Osteocyte (in vitro differentiated cells): ENCODE measurements at regions not wholly inside any gene's neighbourhood (a gene's known extent, or its start where the extent isn't known, plus 50 kb on each side); places are given as distances from the start of the nearest gene placed in this dataset.

Experiments
- DNase-seq: peaks from one replicate; pipeline ENCODE4 v3.0.0; 2021; ENCODE audit warnings: mixed read lengths; ENCODE audit not compliant: unreplicated experiment; ENCODE audit errors: extremely low spot score
- H3K27ac Mint-ChIP-seq: one replicate; pipeline ENCODE4 v1.8.0; 2021; ENCODE audit warnings: mild to moderate bottlenecking, mixed read lengths; ENCODE audit not compliant: unreplicated experiment
- H3K27me3 Mint-ChIP-seq: one replicate; pipeline ENCODE4 v1.8.0; 2021; ENCODE audit warnings: mixed read lengths; ENCODE audit not compliant: unreplicated experiment
- H3K36me3 Mint-ChIP-seq: one replicate; pipeline ENCODE4 v1.8.0; 2021; ENCODE audit warnings: mixed read lengths; ENCODE audit not compliant: unreplicated experiment
- H3K4me1 Mint-ChIP-seq: one replicate; pipeline ENCODE4 v1.8.0; 2021; ENCODE audit warnings: mixed read lengths; ENCODE audit not compliant: unreplicated experiment
- H3K4me3 Mint-ChIP-seq: one replicate; pipeline ENCODE4 v1.8.0; 2021; ENCODE audit warnings: mild to moderate bottlenecking, moderate library complexity, mixed read lengths; ENCODE audit not compliant: unreplicated experiment
- H3K9me3 Mint-ChIP-seq: one replicate; pipeline ENCODE4 v1.8.0; 2021; ENCODE audit warnings: mixed read lengths; ENCODE audit not compliant: unreplicated experiment
- TF ChIP-seq, protein P1 (sequence below): fragments of 200-600 bp; sonication (generic); IDR thresholded peaks from 2 replicates; pipeline ENCODE4 v1.5.0; 2021; ENCODE audit warnings: antibody characterized with exemption, mild to moderate bottlenecking, moderate library complexity

DNA sequence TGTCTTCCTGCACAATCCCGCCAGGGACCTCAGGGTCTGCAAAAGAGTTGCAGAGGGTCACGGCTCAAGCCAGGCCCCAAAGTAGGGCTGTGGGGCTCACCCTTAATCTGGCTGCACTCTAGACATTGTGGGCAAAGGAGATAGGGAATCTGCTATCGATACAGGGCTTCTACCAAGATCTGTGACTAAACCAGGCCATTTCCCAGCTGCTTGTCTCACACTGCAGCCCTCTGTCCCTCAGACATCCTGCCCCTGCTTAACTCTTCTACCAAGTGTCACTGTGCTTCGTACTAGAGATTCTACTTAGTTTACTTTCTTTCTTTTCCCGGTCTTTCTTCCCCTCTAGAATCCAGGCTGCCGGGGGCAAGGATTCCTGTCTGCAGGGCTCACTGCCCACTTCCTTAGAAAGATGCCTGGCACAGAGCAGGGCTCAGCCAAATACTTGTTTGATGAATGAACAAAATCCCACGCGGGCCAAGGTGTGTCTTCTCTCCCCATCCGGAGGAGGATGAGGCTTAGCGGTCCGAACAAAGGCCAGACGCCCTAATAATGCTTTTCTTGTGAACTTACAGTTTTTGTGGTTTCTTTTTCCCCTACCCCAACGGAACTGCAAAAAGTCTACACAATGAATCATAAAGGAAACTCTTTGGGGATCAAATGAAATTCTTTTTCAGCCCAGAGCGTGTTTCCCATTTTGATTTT lies 61.3 kb upstream of the ANO1 start:
- H3K36me3 Mint-ChIP-seq = no peaks in the 10 kb centered on the region
- no peak for DNase-seq
- H3K27me3 Mint-ChIP-seq = peaks cover 4% of the 10 kb centered on the region
- no peaks in the 10 kb centered on the region for H3K9me3 Mint-ChIP-seq
- no peak overlapping the region for H3K27ac Mint-ChIP-seq
- H3K4me1 Mint-ChIP-seq = peaks cover 4% of the 10 kb centered on the region
- no peak overlapping the region for H3K4me3 Mint-ChIP-seq
- TF ChIP-seq, protein P1, sequence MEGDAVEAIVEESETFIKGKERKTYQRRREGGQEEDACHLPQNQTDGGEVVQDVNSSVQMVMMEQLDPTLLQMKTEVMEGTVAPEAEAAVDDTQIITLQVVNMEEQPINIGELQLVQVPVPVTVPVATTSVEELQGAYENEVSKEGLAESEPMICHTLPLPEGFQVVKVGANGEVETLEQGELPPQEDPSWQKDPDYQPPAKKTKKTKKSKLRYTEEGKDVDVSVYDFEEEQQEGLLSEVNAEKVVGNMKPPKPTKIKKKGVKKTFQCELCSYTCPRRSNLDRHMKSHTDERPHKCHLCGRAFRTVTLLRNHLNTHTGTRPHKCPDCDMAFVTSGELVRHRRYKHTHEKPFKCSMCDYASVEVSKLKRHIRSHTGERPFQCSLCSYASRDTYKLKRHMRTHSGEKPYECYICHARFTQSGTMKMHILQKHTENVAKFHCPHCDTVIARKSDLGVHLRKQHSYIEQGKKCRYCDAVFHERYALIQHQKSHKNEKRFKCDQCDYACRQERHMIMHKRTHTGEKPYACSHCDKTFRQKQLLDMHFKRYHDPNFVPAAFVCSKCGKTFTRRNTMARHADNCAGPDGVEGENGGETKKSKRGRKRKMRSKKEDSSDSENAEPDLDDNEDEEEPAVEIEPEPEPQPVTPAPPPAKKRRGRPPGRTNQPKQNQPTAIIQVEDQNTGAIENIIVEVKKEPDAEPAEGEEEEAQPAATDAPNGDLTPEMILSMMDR = no peak

DNA sequence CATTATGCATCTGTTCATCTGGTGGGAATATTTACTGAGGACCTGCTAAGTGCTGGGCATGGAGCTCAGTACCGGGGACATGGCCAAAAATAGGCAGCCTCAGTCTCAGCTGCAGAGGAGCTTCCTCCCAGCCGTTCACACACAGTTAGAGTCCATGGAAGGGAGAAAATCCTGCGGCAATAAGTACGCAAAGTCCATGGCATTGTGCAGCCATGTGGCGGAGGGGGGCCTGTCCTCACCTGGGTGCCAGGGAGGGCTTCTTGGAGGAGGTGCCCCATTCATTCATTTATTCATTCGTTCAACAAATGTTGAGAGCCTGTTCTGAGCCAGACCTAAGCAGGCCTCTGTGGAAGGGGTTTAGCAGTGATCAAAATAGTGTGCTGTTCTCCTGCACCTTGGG lies 59.3 kb upstream of the ANO1 start:
- H3K27me3 Mint-ChIP-seq = peaks cover 10% of the 10 kb centered on the region
- no peak overlapping the region for H3K4me3 Mint-ChIP-seq
- no peak overlapping the region for H3K27ac Mint-ChIP-seq
- H3K36me3 Mint-ChIP-seq = no peaks in the 10 kb centered on the region
- TF ChIP-seq, protein P1 = no peak
- no peak for DNase-seq
- peaks cover 4% of the 10 kb centered on the region for H3K4me1 Mint-ChIP-seq
- H3K9me3 Mint-ChIP-seq = peaks cover 4% of the 10 kb centered on the region

DNA sequence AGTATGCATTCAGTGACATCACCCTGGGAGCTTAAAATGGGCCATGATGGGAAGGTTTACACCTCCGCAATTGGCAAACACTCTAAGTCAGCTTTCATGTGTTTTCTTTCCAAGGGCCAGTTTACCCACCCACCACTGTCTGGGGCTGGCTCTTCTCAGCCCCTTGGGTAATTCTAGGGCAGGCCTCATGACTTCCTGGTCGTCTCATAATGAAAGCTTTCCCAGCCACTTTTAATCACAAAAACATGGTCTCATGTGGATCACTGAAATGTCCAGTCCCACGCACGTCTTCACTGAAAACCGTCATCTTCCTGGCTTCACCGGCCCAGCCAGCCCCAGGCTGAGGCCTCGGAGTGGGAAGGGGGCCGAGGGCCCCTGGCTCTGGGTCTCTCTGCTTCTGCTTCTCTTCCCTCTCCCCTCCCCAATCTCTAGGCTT lies 58.5 kb upstream of the ANO1 start:
- Mint-ChIP-seq H3K27me3 (peaks cover 10% of the 10 kb centered on the region), H3K27ac (no peak overlapping the region), H3K9me3 (peaks cover 4% of the 10 kb centered on the region), H3K36me3 (no peaks in the 10 kb centered on the region), H3K4me1 (peaks cover 4% of the 10 kb centered on the region), H3K4me3 (no peak overlapping the region)
- TF ChIP-seq, protein P1 = no peak
- no peak for DNase-seq

DNA sequence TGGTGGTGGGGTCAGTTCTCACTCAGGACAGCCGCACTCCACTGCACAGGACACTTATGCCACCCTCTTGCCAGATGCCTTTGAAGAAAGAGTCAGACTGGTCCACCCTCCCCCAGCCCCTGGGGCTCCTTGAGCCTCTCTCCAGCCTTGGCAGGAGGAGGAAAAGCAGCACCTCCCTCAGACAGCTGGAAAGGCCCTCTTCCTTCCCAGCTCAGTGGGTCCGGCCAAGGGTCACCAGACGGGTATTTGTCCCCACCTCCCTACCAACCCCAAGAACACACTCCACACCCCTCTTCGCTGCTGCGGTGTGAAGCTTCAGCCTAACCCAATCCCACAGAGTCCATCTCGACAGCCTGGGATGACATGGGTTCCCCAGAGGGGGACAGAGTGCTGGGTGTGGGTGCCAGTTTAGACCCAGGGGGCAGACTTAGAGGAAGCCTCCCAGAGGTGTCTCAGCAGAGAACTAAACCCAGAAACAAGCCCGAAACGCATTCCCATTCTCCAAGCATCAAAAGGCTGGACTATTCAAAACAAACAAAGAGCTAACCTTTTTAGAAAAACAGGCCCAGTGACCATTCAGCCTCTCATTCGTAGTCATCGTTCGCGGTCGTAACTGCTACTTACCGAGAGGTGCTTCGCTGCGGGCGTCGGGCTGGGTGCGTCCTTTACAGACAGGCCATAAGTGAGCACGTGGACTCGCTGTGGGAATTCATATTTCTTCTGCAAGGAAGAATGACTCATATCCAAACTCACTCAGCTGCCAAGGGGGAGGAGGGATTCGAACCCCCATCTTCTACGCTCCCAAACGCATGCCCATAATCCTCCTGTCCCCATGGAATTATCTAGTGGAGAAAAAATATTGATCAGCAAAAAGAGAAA lies 57.5 kb upstream of the ANO1 start:
- peaks cover 4% of the 10 kb centered on the region for H3K9me3 Mint-ChIP-seq
- TF ChIP-seq, protein P1 = no peak
- H3K27ac Mint-ChIP-seq = no peak overlapping the region
- no peak for DNase-seq
- peaks cover 4% of the 10 kb centered on the region for H3K4me1 Mint-ChIP-seq
- H3K27me3 Mint-ChIP-seq = peaks cover 10% of the 10 kb centered on the region
- no peaks in the 10 kb centered on the region for H3K36me3 Mint-ChIP-seq
- no peak overlapping the region for H3K4me3 Mint-ChIP-seq

DNA sequence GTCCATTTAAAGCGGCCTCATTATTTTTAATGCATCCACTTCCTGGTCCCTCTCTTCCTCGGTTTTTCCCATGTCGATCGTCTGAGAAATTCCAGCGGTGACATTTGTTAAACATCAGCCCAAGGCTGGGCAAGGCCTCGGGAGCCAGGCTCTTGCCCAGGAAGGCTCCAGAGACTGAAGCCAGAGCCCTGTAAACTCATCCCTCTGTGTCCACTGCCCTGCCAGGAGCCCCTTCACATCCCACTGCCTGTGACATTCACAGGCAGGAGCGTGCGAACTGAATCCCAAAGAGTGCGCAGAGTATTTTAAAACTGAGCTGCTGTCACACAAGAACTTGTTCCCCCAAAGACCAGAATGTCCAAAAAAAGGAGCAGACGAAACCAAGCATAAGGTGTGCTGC lies 56.5 kb upstream of the ANO1 start:
- no peak overlapping the region for H3K27ac Mint-ChIP-seq
- H3K27me3 Mint-ChIP-seq = peaks cover 10% of the 10 kb centered on the region
- H3K4me1 Mint-ChIP-seq = peaks cover 4% of the 10 kb centered on the region
- DNase-seq = no peak
- TF ChIP-seq, protein P1 = no peak
- no peak overlapping the region for H3K4me3 Mint-ChIP-seq
- no peaks in the 10 kb centered on the region for H3K36me3 Mint-ChIP-seq
- peaks cover 4% of the 10 kb centered on the region for H3K9me3 Mint-ChIP-seq
